ENCODE measurements at regions not wholly inside any gene's neighbourhood (a gene's known extent, or its start where the extent isn't known, plus 50 kb on each side); places are given as distances from the start of the nearest gene placed in this dataset.
"Not testable (repeated sequence)": the region's sequence is repeated elsewhere in the genome, so short reads cannot be mapped to it uniquely, and the experiment has no call there.

GRCh38 chr18:70700496-70700895 is 411.7 kb downstream of the SOCS6 start:
- DNase-seq: no peak

DNA sequence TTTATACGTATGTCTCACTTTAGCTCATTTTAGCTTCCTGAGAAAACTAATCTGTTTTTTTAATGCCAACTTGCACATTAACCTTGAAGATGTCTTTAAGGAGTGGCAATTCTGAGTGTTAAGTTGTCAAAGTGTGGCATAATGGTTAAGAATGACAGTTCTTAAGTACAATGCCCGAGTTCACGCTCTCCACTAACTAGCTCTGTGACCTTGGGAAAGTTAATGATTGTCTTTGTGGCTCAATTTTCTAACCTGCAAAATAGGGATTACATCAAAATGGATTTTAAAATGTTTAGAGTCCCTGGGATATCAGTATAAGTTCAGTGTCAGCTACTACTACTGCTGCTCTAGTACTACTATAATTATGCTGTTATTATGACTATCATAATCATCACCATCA is 409.7 kb downstream of the SOCS6 start:
- DNase-seq: no peak

DNA sequence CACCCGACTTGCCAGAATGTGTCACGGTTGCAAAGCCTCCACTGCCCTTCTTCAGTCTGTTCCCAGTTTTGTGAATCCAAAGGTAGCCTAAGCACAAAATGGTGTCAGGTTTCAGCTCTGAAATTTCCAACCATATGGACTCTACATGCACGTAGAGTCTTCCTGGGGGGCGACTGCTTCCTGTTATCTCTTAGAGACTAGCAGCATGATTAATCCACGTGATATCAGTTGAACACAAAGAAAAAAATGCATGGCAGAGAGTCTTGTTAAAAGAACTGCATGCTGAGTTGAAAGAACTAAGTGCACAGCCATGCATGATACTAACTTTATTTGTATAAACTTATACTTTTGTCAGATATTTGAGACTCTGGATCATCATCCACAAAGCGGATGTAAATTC is 404.4 kb downstream of the SOCS6 start:
- DNase-seq: no peak

GRCh38 chr18:70689765-70690164 is 400.9 kb downstream of the SOCS6 start:
- not testable (repeated sequence) for DNase-seq

DNA sequence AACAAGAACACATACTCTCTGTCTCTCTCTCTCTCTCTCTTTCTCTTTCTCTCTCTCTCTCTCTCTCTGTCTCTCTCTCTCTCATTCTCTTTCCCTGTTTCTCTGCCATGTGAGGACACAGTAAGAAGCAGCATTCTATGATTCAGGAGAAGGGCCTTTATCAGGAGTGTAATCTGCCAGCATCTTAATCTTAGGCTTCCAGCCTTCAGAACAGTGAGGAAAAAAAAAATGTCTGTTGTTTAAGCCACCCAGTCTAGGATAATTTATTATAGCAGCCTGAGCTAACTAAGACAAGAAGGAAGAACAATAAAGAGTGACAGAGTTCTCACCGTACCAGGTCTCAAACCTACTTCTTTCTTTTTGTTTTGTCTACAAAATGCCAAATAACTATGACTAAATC is 399.4 kb downstream of the SOCS6 start:
- DNase-seq: no peak

- DNase-seq: no peak
These were observed 396.0 kb downstream of the SOCS6 start for GRCh38 chr18:70684821-70685220.

DNA sequence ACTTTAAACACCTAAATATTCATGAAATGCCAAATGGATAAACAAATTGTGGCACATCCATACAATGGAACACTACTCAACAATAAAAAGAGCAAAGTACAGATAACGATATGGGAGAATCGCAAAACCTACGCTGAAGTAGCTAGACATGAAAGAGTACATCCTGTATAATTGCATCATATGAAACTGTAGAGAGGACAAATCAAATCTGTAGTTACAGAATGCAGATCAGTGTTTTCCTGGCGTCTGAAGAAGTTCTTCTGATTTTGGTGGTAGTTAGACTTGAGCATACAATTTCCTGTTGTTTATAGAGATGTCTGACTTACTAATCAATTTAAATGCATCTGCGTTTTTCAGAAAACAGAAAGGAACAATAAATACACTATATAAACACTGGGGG is 394.4 kb downstream of the SOCS6 start:
- DNase-seq: peak; percentile 2

DNA sequence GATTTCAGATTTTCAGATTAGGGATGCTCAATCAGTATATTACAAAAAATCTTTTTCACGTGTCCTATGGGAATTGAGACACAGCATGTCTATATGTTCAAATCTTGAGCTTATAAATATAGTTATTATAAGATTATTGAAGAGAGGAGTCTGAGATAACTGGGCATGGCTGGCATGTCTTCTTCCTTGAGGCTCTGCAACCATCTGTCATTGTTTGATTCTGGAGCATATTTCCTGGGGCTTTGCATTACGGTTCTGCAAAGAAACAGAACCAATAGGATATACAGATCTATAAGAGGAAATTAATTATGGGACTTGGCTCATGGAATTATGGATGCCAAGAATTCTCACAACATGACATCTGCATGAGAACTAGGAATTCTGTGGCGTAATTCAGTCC is 386.1 kb downstream of the SOCS6 start:
- no peak for DNase-seq

GRCh38 chr18:70673831-70674230 is 385.0 kb downstream of the SOCS6 start:
- DNase-seq: no peak

GRCh38 chr18:70672581-70672980 is 383.7 kb downstream of the SOCS6 start:
- DNase-seq: no peak

DNA sequence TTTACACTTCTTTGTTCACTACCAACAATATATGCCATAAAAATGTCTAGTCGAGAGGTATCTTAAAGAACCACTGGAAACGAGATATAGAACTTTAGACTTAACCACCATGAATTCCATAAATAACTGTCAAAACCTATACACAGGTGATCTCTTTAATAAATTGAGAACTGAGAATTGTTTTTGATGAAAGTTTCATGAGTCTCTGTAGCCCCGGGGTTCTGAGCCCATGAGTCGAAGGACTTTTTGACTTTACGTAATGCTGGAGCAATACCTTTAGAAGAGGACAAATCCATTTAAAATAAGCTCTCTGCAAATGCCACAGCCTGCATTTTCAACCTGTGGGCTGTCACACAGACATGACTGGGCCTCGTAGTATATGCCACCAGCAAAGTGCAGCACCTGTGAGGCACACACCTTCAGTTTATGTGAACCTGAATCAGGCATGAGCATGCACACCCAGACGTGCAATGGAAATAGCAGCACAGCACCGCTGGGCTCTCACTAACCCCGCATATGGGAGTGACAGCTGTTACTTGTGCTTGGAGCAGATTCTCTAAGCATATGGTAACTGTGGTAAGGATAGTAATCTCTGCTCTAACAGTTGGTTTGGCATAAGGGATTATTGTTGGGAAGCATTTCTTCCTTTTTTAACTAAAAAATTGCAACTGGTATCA is 383.2 kb downstream of the SOCS6 start:
- DNase-seq: no peak

- DNase-seq: no peak
These were observed 378.1 kb downstream of the SOCS6 start for GRCh38 chr18:70666936-70667335.

- no peak for DNase-seq
These were observed 374.3 kb downstream of the SOCS6 start for GRCh38 chr18:70663141-70663540.

DNA sequence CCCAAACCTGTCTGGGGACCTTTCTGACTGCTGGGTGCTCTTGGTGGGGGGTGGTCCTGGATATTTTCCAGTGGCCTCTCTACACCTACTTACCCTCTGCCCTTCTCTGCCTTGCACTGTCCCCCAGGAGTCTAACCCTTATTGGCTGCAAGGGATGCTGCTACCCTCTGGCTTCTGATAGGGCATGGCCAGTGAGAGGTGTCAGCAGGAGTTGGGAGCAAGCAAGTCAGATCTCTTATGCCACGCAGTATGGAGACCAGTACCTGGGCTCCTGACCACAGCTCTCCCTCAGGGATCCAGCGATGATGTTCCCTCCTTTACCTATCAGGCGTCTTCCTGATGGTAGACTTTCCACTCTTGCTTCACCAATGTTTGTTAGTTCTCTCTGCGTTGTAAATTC is 373.7 kb downstream of the SOCS6 start:
- no peak for DNase-seq

DNA sequence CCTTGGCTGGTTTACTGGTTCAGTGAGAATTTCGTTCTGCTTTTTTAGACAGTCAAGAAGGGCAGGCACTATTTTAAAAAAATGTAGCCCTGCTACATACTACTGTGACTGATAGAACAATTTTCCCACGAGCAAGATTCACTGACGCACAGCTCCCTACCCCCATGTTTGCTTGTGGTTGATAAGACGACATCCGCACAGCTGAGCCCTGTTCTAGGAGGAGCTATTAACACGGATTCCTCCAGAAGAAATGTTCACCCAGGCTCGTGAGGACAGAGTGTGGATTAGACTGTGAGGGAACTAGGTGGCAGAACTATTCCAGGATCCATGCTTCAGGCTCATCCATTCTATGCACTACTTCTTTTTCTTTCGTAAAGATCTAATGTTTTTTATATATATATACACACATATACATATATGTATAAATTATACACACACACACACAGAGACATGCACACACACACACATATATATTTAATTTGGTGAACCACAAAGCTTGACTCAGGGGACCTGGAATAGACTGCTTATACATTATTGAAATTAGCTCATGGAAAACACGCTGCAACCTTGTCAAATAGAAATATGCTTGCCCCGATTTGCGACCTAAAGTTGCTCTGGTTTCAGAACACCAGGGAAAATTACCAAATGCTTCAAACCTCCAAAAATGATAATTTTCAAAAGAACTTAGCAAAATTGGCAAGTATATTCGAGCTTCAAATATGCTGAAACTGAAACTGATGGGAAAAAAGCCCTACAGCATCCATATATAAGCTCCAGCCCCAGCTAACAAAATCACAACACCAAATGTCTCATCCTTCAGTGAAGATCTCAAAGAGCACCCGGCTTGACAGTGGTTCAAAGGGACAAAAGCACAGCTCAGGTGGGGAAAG is 370.4 kb downstream of the SOCS6 start:
- DNase-seq: no peak

- DNase-seq: no peak
These were observed 364.8 kb downstream of the SOCS6 start for GRCh38 chr18:70653671-70654070.

- DNase-seq: no peak
These were observed 362.0 kb downstream of the SOCS6 start for GRCh38 chr18:70650878-70651277.

GRCh38 chr18:70649683-70650082 is 360.8 kb downstream of the SOCS6 start:
- DNase-seq: no peak

- DNase-seq: no peak
These were observed 357.1 kb downstream of the SOCS6 start for GRCh38 chr18:70645971-70646370.

GRCh38 chr18:70643812-70644211 is 355.0 kb downstream of the SOCS6 start:
- DNase-seq: no peak

DNA sequence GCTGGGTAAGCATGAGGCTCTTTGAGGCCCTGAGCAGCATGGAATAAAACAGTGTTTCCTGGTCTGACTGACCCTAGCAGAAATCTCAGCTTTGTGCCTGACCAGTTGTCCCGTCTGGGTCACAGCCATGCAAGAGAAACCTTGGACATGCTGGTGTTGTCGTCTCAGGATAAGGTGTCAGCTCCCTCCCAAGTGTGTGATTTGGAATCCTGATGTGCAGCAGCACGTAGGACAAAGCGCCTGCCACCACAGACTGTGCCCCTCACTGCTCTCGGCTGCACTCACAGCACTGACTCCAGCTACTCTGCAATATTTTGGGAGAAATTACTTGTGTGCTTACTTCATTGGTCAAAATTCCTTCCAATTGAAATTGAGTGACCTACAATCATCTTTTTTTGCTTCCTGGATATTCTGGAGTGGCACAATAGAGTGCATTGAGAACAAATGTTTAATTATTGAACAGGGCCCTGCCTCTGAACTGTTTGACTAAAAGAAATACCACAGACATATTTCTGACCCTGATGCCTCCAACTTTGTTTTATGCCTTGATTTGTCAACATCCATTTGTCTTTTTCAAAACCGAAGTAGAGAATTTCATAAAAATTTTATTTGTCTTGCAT is 352.4 kb downstream of the SOCS6 start:
- DNase-seq: no peak

DNA sequence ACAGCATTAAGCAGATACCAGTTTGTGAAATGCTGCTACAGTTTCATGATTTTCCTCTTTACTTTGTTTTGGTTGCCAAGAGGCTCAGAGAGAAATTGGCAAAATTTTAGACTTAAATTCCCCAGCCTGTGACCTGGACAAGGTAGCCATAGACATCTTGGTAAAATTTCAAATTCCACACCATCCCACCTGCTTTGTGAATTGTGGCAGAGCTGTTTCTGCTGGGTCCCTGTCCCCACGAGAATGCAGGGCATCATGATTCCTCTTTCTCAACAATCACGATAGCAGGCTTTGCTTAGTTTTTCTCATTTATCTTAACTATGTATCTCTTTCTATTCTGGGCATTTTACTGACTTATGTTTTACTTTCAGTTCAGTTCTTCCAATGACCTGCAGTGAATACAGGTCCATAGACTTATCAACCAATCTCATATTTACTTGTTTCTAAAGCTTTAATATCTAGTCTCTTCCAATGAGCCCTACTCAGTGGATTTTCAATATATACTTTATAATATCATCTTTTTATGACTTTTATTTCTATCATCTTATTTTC is 351.6 kb downstream of the SOCS6 start:
- no peak for DNase-seq

GRCh38 chr18:70636991-70637390 is 348.1 kb downstream of the SOCS6 start:
- DNase-seq: no peak

Data from activated CD4-positive, alpha-beta T cell treated with anti-CD3 and anti-CD28 coated beads, Interleukin-2, Interleukin-6, amounts not matched to agents 100 ng/mL and 50 ng/mL, durations not matched to agents 16 hours and 8 hours (primary cell).